Right lobe of liver (tissue), 6 donors: ENCODE measurements at regions not wholly inside any gene's neighbourhood (a gene's known extent, or its start where the extent isn't known, plus 50 kb on each side); places are given as distances from the start of the nearest gene placed in this dataset.

Source experiments
- ATAC-seq, 4 donors: fragments of 200-7000 bp; cut with Tn5 transposase; one replicate each; pipeline ENCODE4 v1.9.1; 2020; ENCODE audit warnings: mild to moderate bottlenecking in 4 of 4, moderate library complexity in 4 of 4
- DNase-seq, 3 donors: peaks; one replicate each; pipeline ENCODE4 v3.0.0-alpha.2; 2020
- H3K27ac ChIP-seq, 3 donors: fragments of 200-600 bp; one replicate each; pipeline ENCODE4 v1.8.0; 2022
- H3K27me3 ChIP-seq, 2 donors: fragments of 200-600 bp; one replicate each; pipeline ENCODE4 v1.8.0; 2022
- H3K36me3 ChIP-seq, 4 donors: fragments of 200-600 bp; sonication (generic) in 1 of 4; one replicate each; pipeline versions ENCODE4 v1.5.1 to v1.8.0; 2017 to 2022; ENCODE audit warnings: control low read depth in 1 of 4
- H3K4me1 ChIP-seq, 4 donors: fragments of 200-600 bp; sonication (generic) in 1 of 4; one replicate each; pipeline versions ENCODE4 v1.5.1 to v1.8.0; 2017 to 2022; ENCODE audit warnings: control low read depth in 1 of 4
- H3K4me3 ChIP-seq, 3 donors: fragments of 200-600 bp; one replicate each; pipeline ENCODE4 v1.8.0; 2022
- H3K9me3 ChIP-seq, 4 donors: fragments of 200-600 bp; sonication (generic) in 1 of 4; one replicate each; pipeline versions ENCODE4 v1.5.1 to v1.8.0; 2017 to 2022; ENCODE audit warnings: control low read depth in 1 of 4
- POLR2A ChIP-seq: fragments of 450-650 bp; IDR thresholded peaks from one replicate; pipeline ENCODE4 v1.6.1; 2017; ENCODE audit warnings: antibody characterized with exemption, mild to moderate bottlenecking
- WGBS: methylation state at CpG from one replicate; pipeline ENCODE4 v1.1.6; 2018; ENCODE audit warnings: low coverage, low lambda C conversion rate; ENCODE audit not compliant: insufficient coverage; ENCODE audit errors: missing lambda C conversion rate; 5-methylcytosine and 5-hydroxymethylcytosine counted together
- intact Hi-C, 2 donors: fragments of 100-400 bp; cut with DNase I; formaldehyde crosslinking; loops; one replicate each; pipeline versions ENCODE4 v1.11.2 to v1.14.1; 2022
- TF ChIP-seq, protein P1 (sequence below), 4 donors: fragments of 200-600 bp in 3 of 4; fragments of 450-650 bp in 1 of 4; IDR thresholded peaks; one replicate each; pipeline versions ENCODE4 v1.5.1 to v1.8.0; 2016 to 2022; ENCODE audit warnings: antibody characterized with exemption in 4 of 4, mild to moderate bottlenecking in 2 of 4
- donor health status: DM: no; HTN: yes; CAD: no.
- donor health status: DM: no; HTN: no; CAD: no.
- donor health status: DM: no; HTN: no; CAD: no.
- donor health status: DM: no; HTN: yes; CAD: no.
- donor health status: DM: no; HTN: yes; CAD: no.

- Histone ChIP-seq H3K36me3 (no peaks in the 10 kb centered on the region), H3K4me3 (no peak overlapping the region), H3K27ac (no peak overlapping the region), H3K9me3 (no peaks in the 10 kb centered on the region), H3K27me3 (no peaks in the 10 kb centered on the region), H3K4me1 (no peaks in the 10 kb centered on the region)
- no peak for DNase-seq
- 29% methylated on average over 1 of the region's 1 CpG for WGBS
- intact Hi-C loops = no loop called here
- no peak for TF ChIP-seq POLR2A
- TF ChIP-seq, protein P1, sequence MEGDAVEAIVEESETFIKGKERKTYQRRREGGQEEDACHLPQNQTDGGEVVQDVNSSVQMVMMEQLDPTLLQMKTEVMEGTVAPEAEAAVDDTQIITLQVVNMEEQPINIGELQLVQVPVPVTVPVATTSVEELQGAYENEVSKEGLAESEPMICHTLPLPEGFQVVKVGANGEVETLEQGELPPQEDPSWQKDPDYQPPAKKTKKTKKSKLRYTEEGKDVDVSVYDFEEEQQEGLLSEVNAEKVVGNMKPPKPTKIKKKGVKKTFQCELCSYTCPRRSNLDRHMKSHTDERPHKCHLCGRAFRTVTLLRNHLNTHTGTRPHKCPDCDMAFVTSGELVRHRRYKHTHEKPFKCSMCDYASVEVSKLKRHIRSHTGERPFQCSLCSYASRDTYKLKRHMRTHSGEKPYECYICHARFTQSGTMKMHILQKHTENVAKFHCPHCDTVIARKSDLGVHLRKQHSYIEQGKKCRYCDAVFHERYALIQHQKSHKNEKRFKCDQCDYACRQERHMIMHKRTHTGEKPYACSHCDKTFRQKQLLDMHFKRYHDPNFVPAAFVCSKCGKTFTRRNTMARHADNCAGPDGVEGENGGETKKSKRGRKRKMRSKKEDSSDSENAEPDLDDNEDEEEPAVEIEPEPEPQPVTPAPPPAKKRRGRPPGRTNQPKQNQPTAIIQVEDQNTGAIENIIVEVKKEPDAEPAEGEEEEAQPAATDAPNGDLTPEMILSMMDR (IDR thresholded peaks at IDR 0.05) = no peak
- no peak for ATAC-seq
Observed at GRCh38 chr16:64468515-64469090, 653.3 kb downstream of the CDH11 start.

GRCh38 chr16:64459821-64460220, 662.0 kb downstream of the CDH11 start:
- H3K4me3 ChIP-seq = no peak overlapping the region
- no peaks in the 10 kb centered on the region for H3K36me3 ChIP-seq
- H3K4me1 ChIP-seq = no peaks in the 10 kb centered on the region
- H3K9me3 ChIP-seq = no peaks in the 10 kb centered on the region
- intact Hi-C loops = no loop called here
- 38% methylated on average over 1 of the region's 1 CpG for WGBS
- H3K27ac ChIP-seq = no peak overlapping the region
- ATAC-seq (no peak), DNase-seq (no peak)
- H3K27me3 ChIP-seq = no peaks in the 10 kb centered on the region
- TF ChIP-seq, protein P1 (IDR thresholded peaks at IDR 0.05) = no peak
- TF ChIP-seq POLR2A = no peak

GRCh38 chr16:64459402-64459801, 662.5 kb downstream of the CDH11 start:
- TF ChIP-seq, protein P1 (IDR thresholded peaks at IDR 0.05) = no peak
- TF ChIP-seq POLR2A = no peak
- intact Hi-C loops = no loop called here
- 74% methylated on average over 2 of the region's 2 CpGs for WGBS
- H3K9me3 ChIP-seq = no peaks in the 10 kb centered on the region
- ATAC-seq = no peak
- H3K4me3 ChIP-seq = no peak overlapping the region
- no peak overlapping the region for H3K27ac ChIP-seq
- H3K27me3 ChIP-seq = no peaks in the 10 kb centered on the region
- H3K36me3 ChIP-seq = no peaks in the 10 kb centered on the region
- H3K4me1 ChIP-seq = no peaks in the 10 kb centered on the region
- DNase-seq = no peak

DNA sequence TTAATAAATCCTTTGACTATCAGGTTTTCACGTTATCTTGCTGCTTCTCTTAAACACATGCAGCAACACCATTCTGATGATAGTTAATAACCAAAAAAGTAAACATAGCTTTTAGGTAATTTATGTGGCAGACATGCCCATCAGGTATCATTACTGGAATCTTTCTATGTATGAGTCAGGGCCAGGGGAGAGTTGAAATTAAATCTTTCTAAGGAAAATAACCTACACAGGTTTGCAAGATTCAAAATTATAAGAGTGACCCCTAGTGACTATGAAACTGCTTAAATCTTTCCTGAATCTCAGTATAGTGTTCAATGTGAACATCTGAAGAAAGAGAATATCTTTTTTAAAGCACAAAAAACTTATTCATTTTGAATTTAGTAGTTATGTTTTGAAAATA, 666.6 kb downstream of the CDH11 start:
- H3K9me3 ChIP-seq = no peaks in the 10 kb centered on the region
- no peak overlapping the region for H3K27ac ChIP-seq
- ATAC-seq = no peak
- no peak for DNase-seq
- no peaks in the 10 kb centered on the region for H3K36me3 ChIP-seq
- H3K4me1 ChIP-seq = no peaks in the 10 kb centered on the region
- WGBS = 44% methylated on average over 1 of the region's 1 CpG
- intact Hi-C loops = no loop called here
- TF ChIP-seq POLR2A = no peak
- TF ChIP-seq, protein P1 (IDR thresholded peaks at IDR 0.05) = no peak
- H3K4me3 ChIP-seq = no peak overlapping the region
- no peaks in the 10 kb centered on the region for H3K27me3 ChIP-seq

DNA sequence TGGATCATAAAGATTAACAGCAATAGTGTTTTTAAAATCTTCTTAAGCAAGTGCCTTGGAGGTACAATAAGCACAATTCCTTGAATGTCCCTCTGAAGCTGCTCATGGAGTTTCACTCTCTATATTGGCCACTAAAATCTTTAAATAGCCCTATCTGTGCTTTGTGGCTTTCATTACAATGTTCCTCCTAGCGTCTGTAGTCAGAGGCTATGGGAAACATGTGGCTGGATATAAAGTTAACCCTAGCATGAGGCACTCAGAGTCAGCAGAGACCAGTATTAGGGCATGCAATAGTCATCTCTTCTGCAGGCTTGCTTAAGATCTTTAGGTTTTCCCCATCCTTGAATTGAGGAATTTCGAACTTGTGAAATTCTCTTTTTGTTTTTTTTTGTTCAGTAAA, 668.2 kb downstream of the CDH11 start:
- Histone ChIP-seq H3K36me3 (no peaks in the 10 kb centered on the region), H3K27me3 (no peaks in the 10 kb centered on the region), H3K9me3 (no peaks in the 10 kb centered on the region), H3K27ac (no peak overlapping the region), H3K4me1 (no peaks in the 10 kb centered on the region), H3K4me3 (no peak overlapping the region)
- ATAC-seq = no peak
- TF ChIP-seq POLR2A = no peak
- TF ChIP-seq, protein P1 (IDR thresholded peaks at IDR 0.05) = no peak
- WGBS = 29% methylated on average over 2 of the region's 2 CpGs
- intact Hi-C loops = no loop called here
- no peak for DNase-seq
